ENCODE measurements at regions not wholly inside any gene's neighbourhood (a gene's known extent, or its start where the extent isn't known, plus 50 kb on each side); places are given as distances from the start of the nearest gene placed in this dataset.
"Not testable (repeated sequence)": the region's sequence is repeated elsewhere in the genome, so short reads cannot be mapped to it uniquely, and the experiment has no call there.

DNA sequence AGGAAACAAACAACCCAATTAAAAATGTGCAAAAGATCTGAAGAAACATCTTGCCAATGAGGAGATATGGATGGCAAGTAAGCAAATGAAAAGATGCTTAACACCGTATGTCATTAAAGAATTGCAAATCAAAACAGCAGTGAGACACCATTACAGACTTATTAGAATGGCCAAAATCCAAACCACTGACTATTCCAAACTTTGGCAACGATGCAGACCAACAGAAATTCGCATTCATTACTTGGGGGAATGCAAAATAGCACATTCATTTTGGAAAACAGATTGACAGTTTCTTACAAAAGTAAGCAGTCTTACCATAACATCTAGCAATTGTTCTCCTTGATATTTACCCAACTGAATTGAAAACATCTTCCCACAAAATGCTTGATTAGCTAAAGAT is 1118.7 kb downstream of the SUCLG1 start:
- TF ChIP-seq POLR2A (IDR thresholded peaks at IDR 0.05; ENCODE audit: low read length) (no peak), GATA1 (IDR thresholded peaks at IDR 0.05; ENCODE audit: low read depth, low read length) (no peak)

GRCh38 chr2:83339942-83340341 is 1119.1 kb downstream of the SUCLG1 start:
- not testable (repeated sequence) for DNase-seq

More for the DNA sequence above, 1118.7 kb downstream of the SUCLG1 start:
- peak; percentile 3 to 7 for DNase-seq

GRCh38 chr2:83331810-83332209 is 1127.3 kb downstream of the SUCLG1 start:
- no peak for DNase-seq
- TF ChIP-seq GATA1 (IDR thresholded peaks at IDR 0.05; ENCODE audit: low read depth, low read length) (no peak), POLR2A (IDR thresholded peaks at IDR 0.05; ENCODE audit: low read length) (no peak)

GRCh38 chr2:83323038-83323437 is 1136.0 kb downstream of the SUCLG1 start:
- no peak for DNase-seq

GRCh38 chr2:83320053-83320452 is 1139.0 kb downstream of the SUCLG1 start:
- DNase-seq, result no peak
- TF ChIP-seq POLR2A (IDR thresholded peaks at IDR 0.05; ENCODE audit: low read length) (no peak), GATA1 (IDR thresholded peaks at IDR 0.05; ENCODE audit: low read depth, low read length) (no peak)

More at GRCh38 chr2:83323038-83323437, 1136.0 kb downstream of the SUCLG1 start:
- TF ChIP-seq GATA1 (IDR thresholded peaks at IDR 0.05; ENCODE audit: low read depth, low read length) (no peak), POLR2A (IDR thresholded peaks at IDR 0.05; ENCODE audit: low read length) (no peak)

DNA sequence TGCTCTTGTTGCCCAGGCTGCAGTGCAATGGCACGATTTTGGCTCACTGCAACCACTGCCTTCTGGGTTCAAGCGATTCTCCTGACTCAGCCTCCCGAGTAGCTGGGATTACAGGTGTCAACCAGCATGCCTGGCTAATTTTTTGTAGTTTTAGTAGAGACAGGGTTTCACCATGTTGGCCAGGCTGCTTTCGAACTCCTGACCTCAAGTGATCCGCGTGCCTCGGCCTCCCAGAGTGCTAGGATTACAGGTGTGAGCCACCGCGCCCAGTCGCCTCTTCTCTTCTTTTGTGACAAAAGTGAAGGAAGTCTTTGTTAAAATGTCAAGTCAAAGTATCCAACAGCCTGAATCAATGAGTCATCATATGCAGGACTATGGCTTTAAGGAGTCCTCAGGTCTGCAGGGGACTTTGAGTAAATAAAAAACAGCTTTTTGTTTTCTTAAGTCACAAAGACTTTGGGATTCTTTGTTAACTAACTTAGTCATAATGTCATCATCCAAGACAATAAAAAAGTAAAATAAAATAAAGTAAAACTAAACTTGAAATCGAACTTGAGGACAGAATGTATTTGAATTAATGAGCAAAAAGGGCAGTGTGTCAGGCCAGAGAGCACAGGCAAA is 1153.2 kb downstream of the SUCLG1 start:
- DNase-seq, result no peak
- no peak for TF ChIP-seq POLR2A (IDR thresholded peaks at IDR 0.05; ENCODE audit: low read length)
- TF ChIP-seq GATA1 (IDR thresholded peaks at IDR 0.05; ENCODE audit: low read depth, low read length), result no peak

DNA sequence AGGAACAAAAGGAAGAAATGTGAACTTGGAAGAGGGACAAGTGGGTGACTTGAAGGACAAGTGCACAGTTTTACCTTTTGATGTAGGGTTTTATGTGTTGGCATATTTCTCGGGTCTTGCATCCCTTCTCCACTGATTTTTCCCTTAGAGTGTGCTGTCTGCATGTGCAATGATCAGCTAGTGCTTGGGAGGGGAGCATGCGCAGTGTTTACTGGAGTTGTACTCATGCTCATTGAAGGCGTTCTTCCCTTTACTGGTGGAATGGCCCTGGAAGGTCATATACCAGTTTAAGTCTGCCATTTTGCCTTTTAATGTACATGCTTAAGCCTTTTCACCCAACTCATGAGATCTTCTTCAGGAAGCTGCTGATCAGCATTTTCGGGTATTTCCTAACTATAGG is 1168.0 kb downstream of the SUCLG1 start:
- TF ChIP-seq GATA1 (IDR thresholded peaks at IDR 0.05; ENCODE audit: low read depth, low read length), result no peak
- no peak for TF ChIP-seq POLR2A (IDR thresholded peaks at IDR 0.05; ENCODE audit: low read length)
- no peak for DNase-seq

DNA sequence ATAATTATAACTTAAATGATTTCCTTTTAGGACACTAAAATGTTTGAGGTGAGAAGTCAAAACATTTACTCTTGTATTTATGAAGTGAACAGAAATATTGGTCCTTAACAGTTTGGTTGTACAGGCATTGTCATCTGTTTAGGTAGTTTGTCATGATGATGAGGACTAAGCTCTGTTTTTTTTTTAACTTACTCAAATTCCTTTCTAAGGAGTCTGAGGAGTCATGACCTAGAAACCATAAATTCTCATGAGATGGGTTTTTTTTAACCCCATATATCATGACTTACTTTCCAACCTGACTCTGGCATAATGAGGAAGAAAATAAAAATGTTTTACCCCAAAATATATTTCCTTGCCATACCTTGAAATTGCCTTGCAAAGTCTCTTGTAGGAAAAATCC is 1176.2 kb downstream of the SUCLG1 start:
- no peak for DNase-seq

GRCh38 chr2:83282043-83282795 is 1176.9 kb downstream of the SUCLG1 start:
- DNase-seq, result no peak
- TF ChIP-seq GATA1 (IDR thresholded peaks at IDR 0.05; ENCODE audit: low read depth, low read length) (no peak), POLR2A (IDR thresholded peaks at IDR 0.05; ENCODE audit: low read length) (no peak)

More for the DNA sequence above, 1176.2 kb downstream of the SUCLG1 start:
- no peak for TF ChIP-seq POLR2A (IDR thresholded peaks at IDR 0.05; ENCODE audit: low read length)
- no peak for TF ChIP-seq GATA1 (IDR thresholded peaks at IDR 0.05; ENCODE audit: low read depth, low read length)

DNA sequence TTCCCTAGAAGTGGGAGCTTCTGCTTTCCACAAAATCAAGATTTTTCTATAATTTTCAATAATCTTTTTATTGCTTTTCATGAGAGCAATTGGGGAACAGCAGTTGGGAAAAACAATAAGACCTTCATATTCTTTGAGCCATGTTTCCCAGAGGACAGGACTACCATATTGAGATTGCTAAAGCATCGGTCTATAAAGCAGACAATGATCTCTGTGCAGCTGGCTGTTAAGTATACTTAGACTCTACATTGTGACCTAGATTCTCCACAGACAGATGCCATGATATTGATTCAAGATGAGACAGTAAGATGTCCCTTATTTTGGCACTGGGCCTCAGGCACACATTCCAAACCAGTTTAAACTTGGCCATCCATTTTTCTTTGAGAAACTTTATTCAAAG is 1178.7 kb downstream of the SUCLG1 start:
- DNase-seq, result no peak
- TF ChIP-seq POLR2A (IDR thresholded peaks at IDR 0.05; ENCODE audit: low read length), result no peak
- TF ChIP-seq GATA1 (IDR thresholded peaks at IDR 0.05; ENCODE audit: low read depth, low read length), result no peak

DNA sequence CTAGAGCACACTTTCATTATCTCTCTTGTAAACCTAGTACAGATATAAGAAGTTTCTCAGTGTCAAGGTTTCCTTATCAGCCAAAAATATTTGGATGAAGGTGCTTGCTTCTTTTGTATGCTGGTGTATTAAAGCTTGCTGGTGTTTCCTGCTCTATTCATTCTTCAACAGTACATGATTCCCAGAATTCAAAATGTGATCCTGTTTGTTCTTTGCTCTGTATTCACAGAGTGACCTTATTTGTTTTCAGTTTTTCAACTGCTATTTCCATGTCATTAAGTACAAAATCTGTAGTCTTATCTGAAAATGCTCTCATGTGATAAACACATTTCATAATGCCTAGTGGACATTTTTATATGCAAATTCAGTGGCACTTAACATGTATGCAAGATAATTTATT is 1185.8 kb downstream of the SUCLG1 start:
- TF ChIP-seq POLR2A (IDR thresholded peaks at IDR 0.05; ENCODE audit: low read length), result no peak
- TF ChIP-seq GATA1 (IDR thresholded peaks at IDR 0.05; ENCODE audit: low read depth, low read length), result no peak
- DNase-seq, result no peak

GRCh38 chr2:83261591-83262136 is 1197.4 kb downstream of the SUCLG1 start:
- no peak for TF ChIP-seq GATA1 (IDR thresholded peaks at IDR 0.05; ENCODE audit: low read depth, low read length)
- TF ChIP-seq POLR2A (IDR thresholded peaks at IDR 0.05; ENCODE audit: low read length), result no peak
- no peak for DNase-seq

DNA sequence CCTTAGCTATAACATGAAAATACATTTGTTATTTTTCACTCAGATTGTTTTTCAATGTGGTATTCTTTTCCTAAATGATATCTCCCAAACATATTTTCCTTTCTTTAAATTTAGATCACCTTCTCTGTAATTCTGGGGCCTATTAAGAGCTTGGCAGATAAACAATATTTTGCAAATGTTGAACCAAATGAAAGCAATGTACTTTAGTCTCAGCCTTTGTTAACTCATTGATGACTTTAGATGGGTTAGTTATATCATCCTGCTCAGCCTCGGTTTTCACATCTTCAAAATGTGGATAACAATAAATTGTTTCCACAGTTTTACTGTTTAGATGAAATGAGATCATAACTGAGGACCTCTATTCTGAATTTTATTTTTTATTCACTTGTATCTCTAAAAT is 1205.2 kb downstream of the SUCLG1 start:
- no peak for DNase-seq
- TF ChIP-seq POLR2A (IDR thresholded peaks at IDR 0.05; ENCODE audit: low read length) (no peak), GATA1 (IDR thresholded peaks at IDR 0.05; ENCODE audit: low read depth, low read length) (no peak)

DNA sequence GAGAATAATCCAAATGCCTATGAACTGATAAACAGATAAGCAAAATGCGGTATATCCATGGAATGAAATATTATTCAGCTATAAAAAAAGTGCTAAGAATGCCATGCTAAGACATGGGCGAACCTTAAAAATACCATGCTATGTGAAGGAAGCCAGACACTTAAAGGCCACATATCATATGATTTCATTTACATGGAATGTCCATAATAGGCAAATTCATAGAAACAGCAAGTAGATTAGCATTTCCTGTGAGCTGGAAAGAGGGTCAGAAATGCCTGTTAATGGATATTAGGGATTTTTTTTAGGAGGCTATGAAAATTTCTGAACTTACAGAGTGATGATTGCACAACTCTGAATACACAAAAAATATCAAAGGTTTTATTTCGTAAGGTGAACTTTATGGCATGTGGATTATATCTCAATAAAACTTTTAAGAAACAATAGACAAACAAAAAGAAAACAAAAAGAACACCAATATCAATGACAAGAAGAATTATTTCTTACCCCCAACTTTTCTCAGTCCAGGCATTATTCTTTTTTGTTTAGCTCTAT is 1207.7 kb downstream of the SUCLG1 start:
- TF ChIP-seq POLR2A (IDR thresholded peaks at IDR 0.05; ENCODE audit: low read length) (no peak), GATA1 (IDR thresholded peaks at IDR 0.05; ENCODE audit: low read depth, low read length) (no peak)
- DNase-seq, result no peak

- DNase-seq, result not testable (repeated sequence)
Observed at GRCh38 chr2:83245806-83246537, 1213.1 kb downstream of the SUCLG1 start.
